ENCODE measurements at regions not wholly inside any gene's neighbourhood (a gene's known extent, or its start where the extent isn't known, plus 50 kb on each side); places are given as distances from the start of the nearest gene placed in this dataset.

DNA sequence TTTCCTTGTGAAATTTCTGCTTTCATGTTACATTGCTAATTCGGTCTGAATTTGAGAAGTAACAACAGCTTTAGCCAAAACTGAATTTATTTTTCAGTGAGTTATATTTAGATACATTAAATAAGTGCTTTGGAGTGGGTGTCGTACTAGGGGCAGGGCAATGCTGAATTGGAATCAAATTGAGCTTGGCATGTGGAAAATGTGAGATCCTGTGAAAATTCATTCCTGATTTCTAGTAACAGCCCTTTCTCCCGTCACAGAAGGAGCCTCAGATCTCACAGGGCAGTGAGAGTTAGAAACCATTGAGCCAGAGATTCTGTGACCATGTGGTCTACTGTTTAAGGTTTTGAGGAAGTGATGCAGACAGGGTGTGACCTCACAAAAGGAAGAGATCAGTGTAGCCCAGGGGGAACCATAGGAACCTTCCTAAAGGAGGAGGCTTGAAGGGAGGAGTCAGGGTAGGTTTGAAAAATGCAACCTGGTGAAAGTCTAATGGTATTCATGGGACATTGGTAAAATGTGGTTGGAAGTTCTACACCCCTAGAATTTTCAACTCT, 1136.8 kb downstream of the AACS start:
- no peak for DNase-seq (ENCODE audit: low spot score in 2 of 2, unreplicated experiment in 2 of 2)
- Mint-ChIP-seq H3K4me1 (no peaks in the 10 kb centered on the region), H3K9me3 (peaks cover 3% of the 10 kb centered on the region), H3K27me3 (ENCODE audit: low read depth) (peaks cover 8% of the 10 kb centered on the region), H3K4me3 (no peak overlapping the region), H3K27ac (no peak overlapping the region), H3K36me3 (no peaks in the 10 kb centered on the region)
- TF ChIP-seq, protein P1, sequence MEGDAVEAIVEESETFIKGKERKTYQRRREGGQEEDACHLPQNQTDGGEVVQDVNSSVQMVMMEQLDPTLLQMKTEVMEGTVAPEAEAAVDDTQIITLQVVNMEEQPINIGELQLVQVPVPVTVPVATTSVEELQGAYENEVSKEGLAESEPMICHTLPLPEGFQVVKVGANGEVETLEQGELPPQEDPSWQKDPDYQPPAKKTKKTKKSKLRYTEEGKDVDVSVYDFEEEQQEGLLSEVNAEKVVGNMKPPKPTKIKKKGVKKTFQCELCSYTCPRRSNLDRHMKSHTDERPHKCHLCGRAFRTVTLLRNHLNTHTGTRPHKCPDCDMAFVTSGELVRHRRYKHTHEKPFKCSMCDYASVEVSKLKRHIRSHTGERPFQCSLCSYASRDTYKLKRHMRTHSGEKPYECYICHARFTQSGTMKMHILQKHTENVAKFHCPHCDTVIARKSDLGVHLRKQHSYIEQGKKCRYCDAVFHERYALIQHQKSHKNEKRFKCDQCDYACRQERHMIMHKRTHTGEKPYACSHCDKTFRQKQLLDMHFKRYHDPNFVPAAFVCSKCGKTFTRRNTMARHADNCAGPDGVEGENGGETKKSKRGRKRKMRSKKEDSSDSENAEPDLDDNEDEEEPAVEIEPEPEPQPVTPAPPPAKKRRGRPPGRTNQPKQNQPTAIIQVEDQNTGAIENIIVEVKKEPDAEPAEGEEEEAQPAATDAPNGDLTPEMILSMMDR (IDR thresholded peaks at IDR 0.05; ENCODE audit: unreplicated experiment): no peak

DNA sequence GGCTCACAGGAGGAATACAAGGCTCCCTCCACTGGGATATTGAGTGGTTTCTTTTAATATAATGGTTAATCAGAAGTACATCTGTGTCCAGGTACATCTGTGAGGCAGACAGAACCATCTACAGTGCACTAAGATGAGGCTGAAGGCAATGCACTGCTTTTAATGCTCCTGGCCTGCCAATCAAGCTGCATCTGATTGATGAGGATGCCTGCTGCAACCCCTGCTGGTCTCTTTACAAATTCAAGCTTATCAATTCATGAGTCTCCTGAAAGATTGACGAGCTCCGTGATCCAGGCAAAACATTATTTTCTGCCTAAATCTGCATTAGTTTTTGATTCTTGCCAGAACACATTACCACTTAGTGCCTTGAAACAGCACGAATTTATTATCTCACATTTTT, 1139.1 kb downstream of the AACS start:
- Mint-ChIP-seq H3K4me1 (no peaks in the 10 kb centered on the region), H3K4me3 (no peak overlapping the region), H3K27ac (no peak overlapping the region), H3K36me3 (no peaks in the 10 kb centered on the region), H3K27me3 (ENCODE audit: low read depth) (peaks cover 7% of the 10 kb centered on the region), H3K9me3 (peaks cover 3% of the 10 kb centered on the region)
- TF ChIP-seq, protein P1 (IDR thresholded peaks at IDR 0.05; ENCODE audit: unreplicated experiment): no peak
- no peak for DNase-seq (ENCODE audit: low spot score in 2 of 2, unreplicated experiment in 2 of 2)

DNA sequence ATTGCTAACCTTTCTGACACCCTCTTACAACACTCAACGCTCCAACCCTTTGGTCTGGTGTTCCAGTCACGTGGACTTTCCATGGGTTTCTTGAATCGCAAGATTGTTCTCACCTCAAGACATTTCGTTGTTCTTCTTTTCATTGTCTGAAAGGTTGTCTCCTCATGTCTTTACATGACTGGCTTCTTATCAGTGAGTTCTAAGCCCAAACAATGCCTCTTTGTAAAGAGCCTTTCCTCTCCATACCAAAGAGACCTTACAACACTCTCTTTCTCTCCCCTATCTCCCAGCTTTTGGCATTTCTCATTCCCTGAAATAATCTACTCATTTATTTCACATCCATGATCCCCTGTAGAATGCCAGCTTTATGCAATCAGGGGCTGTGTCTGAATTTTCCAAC, 1144.8 kb downstream of the AACS start:
- no peaks in the 10 kb centered on the region for H3K4me1 Mint-ChIP-seq
- peaks cover 3% of the 10 kb centered on the region for H3K9me3 Mint-ChIP-seq
- TF ChIP-seq, protein P1 (IDR thresholded peaks at IDR 0.05; ENCODE audit: unreplicated experiment): no peak
- no peaks in the 10 kb centered on the region for H3K36me3 Mint-ChIP-seq
- no peak for DNase-seq (ENCODE audit: low spot score in 2 of 2, unreplicated experiment in 2 of 2)
- no peak overlapping the region for H3K27ac Mint-ChIP-seq
- H3K4me3 Mint-ChIP-seq: no peak overlapping the region
- peaks cover 5% of the 10 kb centered on the region for H3K27me3 Mint-ChIP-seq (ENCODE audit: low read depth)

DNA sequence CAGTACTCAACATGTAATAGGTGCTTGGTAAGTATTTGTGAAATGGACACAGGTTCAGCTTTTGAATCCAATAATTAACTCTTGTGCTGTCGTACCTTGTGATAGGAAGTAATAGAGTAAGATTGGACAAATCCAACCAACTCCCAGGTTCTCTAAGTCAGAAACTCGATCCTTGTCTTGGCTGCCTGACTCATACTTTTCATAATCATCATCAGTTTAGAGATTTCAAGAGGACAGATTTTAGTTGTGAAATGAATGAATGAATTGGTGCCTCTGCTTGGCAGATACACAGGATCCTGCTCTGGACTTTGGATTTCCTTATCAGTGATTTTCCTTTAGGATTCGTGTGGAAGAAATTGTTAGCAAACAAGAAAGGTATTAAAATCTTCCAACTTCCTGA, 1145.2 kb downstream of the AACS start:
- H3K36me3 Mint-ChIP-seq: no peaks in the 10 kb centered on the region
- no peak overlapping the region for H3K4me3 Mint-ChIP-seq
- peaks cover 5% of the 10 kb centered on the region for H3K27me3 Mint-ChIP-seq (ENCODE audit: low read depth)
- TF ChIP-seq, protein P1 (IDR thresholded peaks at IDR 0.05; ENCODE audit: unreplicated experiment): no peak
- H3K4me1 Mint-ChIP-seq: no peaks in the 10 kb centered on the region
- H3K27ac Mint-ChIP-seq: no peak overlapping the region
- H3K9me3 Mint-ChIP-seq: peaks cover 3% of the 10 kb centered on the region
- no peak for DNase-seq (ENCODE audit: low spot score in 2 of 2, unreplicated experiment in 2 of 2)

DNA sequence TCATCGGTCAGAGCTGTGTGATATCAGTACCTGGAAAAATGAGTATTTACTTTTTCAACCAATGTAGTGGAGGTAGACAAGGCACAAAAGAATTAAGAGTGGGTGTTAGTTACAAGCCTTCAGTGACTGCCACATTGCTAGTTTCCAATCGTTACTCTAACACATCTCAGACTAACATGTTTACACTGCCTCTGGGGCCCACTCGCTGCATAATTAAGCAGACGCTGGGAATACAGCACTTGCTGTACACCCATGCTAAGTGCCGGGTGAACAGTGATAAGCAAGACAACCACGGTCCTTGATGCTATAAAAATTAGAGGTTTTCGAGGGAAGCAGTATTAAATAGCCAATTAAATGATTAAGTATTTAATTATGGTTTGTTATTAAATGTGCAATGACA, 1147.6 kb downstream of the AACS start:
- Mint-ChIP-seq H3K4me3 (no peak overlapping the region), H3K4me1 (no peaks in the 10 kb centered on the region), H3K36me3 (no peaks in the 10 kb centered on the region), H3K9me3 (no peaks in the 10 kb centered on the region), H3K27ac (no peak overlapping the region), H3K27me3 (ENCODE audit: low read depth) (peaks cover 2% of the 10 kb centered on the region)
- no peak for DNase-seq (ENCODE audit: low spot score in 2 of 2, unreplicated experiment in 2 of 2)
- TF ChIP-seq, protein P1 (IDR thresholded peaks at IDR 0.05; ENCODE audit: unreplicated experiment): no peak

DNA sequence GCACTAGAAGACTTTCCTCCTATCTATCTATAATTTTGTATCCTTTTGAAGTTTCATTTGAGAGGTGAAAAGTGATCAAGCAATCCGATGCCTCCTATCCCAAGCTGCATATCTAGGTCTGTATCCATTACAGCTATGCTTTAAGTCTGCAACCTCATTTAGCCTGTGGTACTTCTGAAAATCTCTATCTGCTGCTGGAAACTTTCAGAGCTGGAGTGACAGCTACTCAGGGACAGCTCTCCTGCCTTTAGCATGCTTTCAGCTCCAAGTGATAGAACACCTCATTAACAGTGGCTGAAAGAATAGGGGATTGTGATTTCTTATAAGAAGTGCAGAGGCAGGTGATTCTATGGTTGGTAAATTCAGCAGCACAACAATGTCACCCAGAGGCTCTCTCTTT, 1153.5 kb downstream of the AACS start:
- H3K36me3 Mint-ChIP-seq: no peaks in the 10 kb centered on the region
- no peaks in the 10 kb centered on the region for H3K9me3 Mint-ChIP-seq
- H3K4me1 Mint-ChIP-seq: no peaks in the 10 kb centered on the region
- H3K27ac Mint-ChIP-seq: no peak overlapping the region
- peaks cover 7% of the 10 kb centered on the region for H3K27me3 Mint-ChIP-seq (ENCODE audit: low read depth)
- DNase-seq (ENCODE audit: low spot score in 2 of 2, unreplicated experiment in 2 of 2): no peak
- no peak overlapping the region for H3K4me3 Mint-ChIP-seq
- TF ChIP-seq, protein P1 (IDR thresholded peaks at IDR 0.05; ENCODE audit: unreplicated experiment): no peak

Data from mesothelial cell of epicardium (in vitro differentiated cells).